ENCODE measurements at regions not wholly inside any gene's neighbourhood (a gene's known extent, or its start where the extent isn't known, plus 50 kb on each side); places are given as distances from the start of the nearest gene placed in this dataset.

DNA sequence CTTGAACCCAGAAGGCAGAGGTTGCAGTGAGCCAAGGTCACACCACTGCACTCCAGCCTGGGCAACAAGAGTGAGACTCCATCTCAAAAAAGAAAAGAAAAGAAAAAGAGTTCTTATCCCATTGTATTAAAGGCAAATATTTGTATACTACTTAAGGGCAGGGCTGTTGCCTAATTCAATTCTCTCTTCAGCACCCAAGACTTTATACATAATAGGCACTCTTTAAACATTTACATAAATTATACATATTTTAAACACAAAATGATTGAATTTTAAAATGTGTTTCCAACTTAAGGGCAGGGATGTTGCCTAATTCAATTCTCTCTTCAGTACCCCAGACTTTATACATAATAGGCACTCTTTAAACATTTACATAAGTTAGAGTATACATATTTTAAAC is 424.3 kb upstream of the ARID1B start:
- Histone ChIP-seq H2BK15ac (ENCODE audit: low read depth, low read length) (no peak overlapping the region), H3K4me2 (ENCODE audit: low read depth, low read length) (no peak overlapping the region), H2BK20ac (ENCODE audit: low read depth, low read length) (no peak overlapping the region), H4K20me1 (ENCODE audit: insufficient read depth, low read length) (no peaks in the 10 kb centered on the region), H3K9ac (ENCODE audit: low read depth, low read length) (no peak overlapping the region), H2BK120ac (ENCODE audit: low read depth, low read length) (no peak overlapping the region), H3K4me1 (ENCODE audit: control insufficient read depth, insufficient read depth, low read length) (peaks cover 2% of the 10 kb centered on the region), H3K4ac (ENCODE audit: low read depth, low read length) (no peak overlapping the region), H4K91ac (ENCODE audit: insufficient read depth, low read depth, low read length) (no peak overlapping the region), H3K4me3 (ENCODE audit: insufficient read depth, low read depth, low read length) (no peak overlapping the region), H3K36me3 (ENCODE audit: control insufficient read depth, insufficient read depth, low read length) (no peaks in the 10 kb centered on the region), H3K18ac (ENCODE audit: low read depth, low read length) (no peak overlapping the region), H3K9me3 (ENCODE audit: control insufficient read depth, insufficient read depth, low read length) (no peaks in the 10 kb centered on the region), H2AK5ac (ENCODE audit: low read depth, low read length) (no peak overlapping the region), H4K8ac (ENCODE audit: low read depth in 2 of 2, low read length in 2 of 2) (no peak overlapping the region), H3K79me1 (ENCODE audit: low read depth in 1 of 2, low read length in 2 of 2) (no peaks in the 10 kb centered on the region), H2AK9ac (replicated peaks; ENCODE audit: low read depth, low read length, poor library complexity) (no peak overlapping the region), H2AFZ (replicated peaks; ENCODE audit: low read length, poor library complexity) (no peak overlapping the region), H3K14ac (replicated peaks; ENCODE audit: low read depth, low read length) (no peak overlapping the region), H3K27me3 (ENCODE audit: control insufficient read depth, insufficient read depth, low read length) (no peaks in the 10 kb centered on the region; the same call in 1 of the 2 replicates), H3K56ac (ENCODE audit: extremely low read depth, insufficient read depth, low read length) (no peak overlapping the region), H2BK5ac (ENCODE audit: low read depth, low read length, poor library complexity, severe bottlenecking) (no peak overlapping the region), H3K9me1 (ENCODE audit: insufficient read depth, low read length) (no peaks in the 10 kb centered on the region), H3K23ac (ENCODE audit: low read depth, low read length) (no peak overlapping the region), H4K5ac (ENCODE audit: low read depth, low read length) (no peak overlapping the region), H3K27ac (ENCODE audit: insufficient read depth, low read length) (no peak overlapping the region)
- intact Hi-C loops (cut with micrococcal nuclease) (no loop called here), in situ Hi-C loops (cut with MboI; ENCODE audit: low sequenced_read_pairs) (no loop called here), dilution Hi-C loops (cut with HindIII; ENCODE audit: low sequenced_read_pairs, unreplicated experiment) (no loop called here)
- ATAC-seq (ENCODE audit: low read depth) (no peak), DNase-seq (no peak)
- POLR2A ChIA-PET (ENCODE audit: unreplicated experiment), result no interaction called here
- no TSS peak for BruUV-seq (replicated peaks)
- CTCF ChIA-PET, result no interaction called here
- TF ChIP-seq MAZ (IDR thresholded peaks at IDR 0.05; ENCODE audit: borderline replicate concordance, low read depth, low read length), result no peak
- no peak for TF ChIP-seq MAFK (IDR thresholded peaks at IDR 0.05; ENCODE audit: low read depth, low read length)
- no peak for TF ChIP-seq CHD1 (IDR thresholded peaks at IDR 0.05; ENCODE audit: low read depth, low read length)
- TF ChIP-seq NFE2L2 (IDR thresholded peaks at IDR 0.05; ENCODE audit: low read depth, low read length), result no peak
- no peak for TF ChIP-seq RFX5 (IDR thresholded peaks at IDR 0.05; ENCODE audit: low read depth, low read length)
- TF ChIP-seq, protein P1, sequence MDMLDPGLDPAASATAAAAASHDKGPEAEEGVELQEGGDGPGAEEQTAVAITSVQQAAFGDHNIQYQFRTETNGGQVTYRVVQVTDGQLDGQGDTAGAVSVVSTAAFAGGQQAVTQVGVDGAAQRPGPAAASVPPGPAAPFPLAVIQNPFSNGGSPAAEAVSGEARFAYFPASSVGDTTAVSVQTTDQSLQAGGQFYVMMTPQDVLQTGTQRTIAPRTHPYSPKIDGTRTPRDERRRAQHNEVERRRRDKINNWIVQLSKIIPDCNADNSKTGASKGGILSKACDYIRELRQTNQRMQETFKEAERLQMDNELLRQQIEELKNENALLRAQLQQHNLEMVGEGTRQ (IDR thresholded peaks at IDR 0.05; ENCODE audit: low read depth, low read length), result no peak
- TF ChIP-seq, protein P2, sequence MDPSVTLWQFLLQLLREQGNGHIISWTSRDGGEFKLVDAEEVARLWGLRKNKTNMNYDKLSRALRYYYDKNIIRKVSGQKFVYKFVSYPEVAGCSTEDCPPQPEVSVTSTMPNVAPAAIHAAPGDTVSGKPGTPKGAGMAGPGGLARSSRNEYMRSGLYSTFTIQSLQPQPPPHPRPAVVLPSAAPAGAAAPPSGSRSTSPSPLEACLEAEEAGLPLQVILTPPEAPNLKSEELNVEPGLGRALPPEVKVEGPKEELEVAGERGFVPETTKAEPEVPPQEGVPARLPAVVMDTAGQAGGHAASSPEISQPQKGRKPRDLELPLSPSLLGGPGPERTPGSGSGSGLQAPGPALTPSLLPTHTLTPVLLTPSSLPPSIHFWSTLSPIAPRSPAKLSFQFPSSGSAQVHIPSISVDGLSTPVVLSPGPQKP (IDR thresholded peaks at IDR 0.05; ENCODE audit: borderline replicate concordance, low read depth, low read length), result no peak
- TF ChIP-seq FOS (IDR thresholded peaks at IDR 0.05; ENCODE audit: low read depth, low read length), result no peak
- TF ChIP-seq, protein P3, sequence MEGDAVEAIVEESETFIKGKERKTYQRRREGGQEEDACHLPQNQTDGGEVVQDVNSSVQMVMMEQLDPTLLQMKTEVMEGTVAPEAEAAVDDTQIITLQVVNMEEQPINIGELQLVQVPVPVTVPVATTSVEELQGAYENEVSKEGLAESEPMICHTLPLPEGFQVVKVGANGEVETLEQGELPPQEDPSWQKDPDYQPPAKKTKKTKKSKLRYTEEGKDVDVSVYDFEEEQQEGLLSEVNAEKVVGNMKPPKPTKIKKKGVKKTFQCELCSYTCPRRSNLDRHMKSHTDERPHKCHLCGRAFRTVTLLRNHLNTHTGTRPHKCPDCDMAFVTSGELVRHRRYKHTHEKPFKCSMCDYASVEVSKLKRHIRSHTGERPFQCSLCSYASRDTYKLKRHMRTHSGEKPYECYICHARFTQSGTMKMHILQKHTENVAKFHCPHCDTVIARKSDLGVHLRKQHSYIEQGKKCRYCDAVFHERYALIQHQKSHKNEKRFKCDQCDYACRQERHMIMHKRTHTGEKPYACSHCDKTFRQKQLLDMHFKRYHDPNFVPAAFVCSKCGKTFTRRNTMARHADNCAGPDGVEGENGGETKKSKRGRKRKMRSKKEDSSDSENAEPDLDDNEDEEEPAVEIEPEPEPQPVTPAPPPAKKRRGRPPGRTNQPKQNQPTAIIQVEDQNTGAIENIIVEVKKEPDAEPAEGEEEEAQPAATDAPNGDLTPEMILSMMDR (conservative IDR thresholded peaks at IDR 0.05; ENCODE audit: low read depth, low read length), result no peak
- TF ChIP-seq RCOR1 (IDR thresholded peaks at IDR 0.05; ENCODE audit: insufficient replicate concordance, low read length), result no peak
